Glutamatergic neuron (in vitro differentiated cells): ENCODE measurements at regions not wholly inside any gene's neighbourhood (a gene's known extent, or its start where the extent isn't known, plus 50 kb on each side); places are given as distances from the start of the nearest gene placed in this dataset.

ENCODE experiments used
- DNase-seq: peaks from one replicate; pipeline ENCODE4 v3.0.0; 2022
- H3K27ac Mint-ChIP-seq: one replicate; pipeline ENCODE4 v1.8.0; 2020; ENCODE audit warnings: mild to moderate bottlenecking, mixed read lengths, inconsistent platforms; ENCODE audit not compliant: unreplicated experiment
- H3K27me3 Mint-ChIP-seq: one replicate; pipeline ENCODE4 v1.8.0; 2020; ENCODE audit warnings: mild to moderate bottlenecking, moderate library complexity, mixed read lengths, inconsistent platforms; ENCODE audit not compliant: unreplicated experiment
- H3K36me3 Mint-ChIP-seq: one replicate; pipeline ENCODE4 v1.8.0; 2020; ENCODE audit warnings: mild to moderate bottlenecking, mixed read lengths, inconsistent platforms; ENCODE audit not compliant: unreplicated experiment
- H3K4me1 Mint-ChIP-seq: one replicate; pipeline ENCODE4 v1.8.0; 2020; ENCODE audit warnings: mild to moderate bottlenecking, low read depth, mixed read lengths, inconsistent platforms; ENCODE audit not compliant: unreplicated experiment
- H3K4me3 Mint-ChIP-seq: one replicate; pipeline ENCODE4 v1.8.0; 2020; ENCODE audit warnings: mild to moderate bottlenecking, mixed read lengths, inconsistent platforms; ENCODE audit not compliant: unreplicated experiment
- H3K9me3 Mint-ChIP-seq: one replicate; pipeline ENCODE4 v1.8.0; 2020; ENCODE audit warnings: mild to moderate bottlenecking, moderate library complexity, mixed read lengths, inconsistent platforms; ENCODE audit not compliant: unreplicated experiment
- CTCF ChIP-seq: fragments of 200-600 bp; sonication (generic); IDR thresholded peaks from one replicate; pipeline ENCODE4 v1.5.0; 2021; ENCODE audit not compliant: partially characterized antibody, unreplicated experiment

- Mint-ChIP-seq H3K27ac (no peak overlapping the region), H3K4me3 (no peak overlapping the region), H3K27me3 (no peaks in the 10 kb centered on the region), H3K4me1 (no peaks in the 10 kb centered on the region), H3K9me3 (no peaks in the 10 kb centered on the region), H3K36me3 (no peaks in the 10 kb centered on the region)
- TF ChIP-seq CTCF = no peak
- DNase-seq = no peak
Observed at GRCh38 chr17:69761011-69761410, 314.0 kb upstream of the KCNJ16 start.

GRCh38 chr17:69761767-69762321 is 313.2 kb upstream of the KCNJ16 start:
- Mint-ChIP-seq H3K4me1 (no peaks in the 10 kb centered on the region), H3K9me3 (no peaks in the 10 kb centered on the region), H3K27ac (no peak overlapping the region), H3K36me3 (no peaks in the 10 kb centered on the region), H3K27me3 (no peaks in the 10 kb centered on the region), H3K4me3 (no peak overlapping the region)
- DNase-seq = no peak
- no peak for TF ChIP-seq CTCF

- Mint-ChIP-seq H3K27me3 (no peaks in the 10 kb centered on the region), H3K4me3 (no peak overlapping the region), H3K4me1 (no peaks in the 10 kb centered on the region), H3K27ac (no peak overlapping the region), H3K36me3 (no peaks in the 10 kb centered on the region), H3K9me3 (no peaks in the 10 kb centered on the region)
- DNase-seq = no peak
- TF ChIP-seq CTCF = no peak
Observed at GRCh38 chr17:69762359-69762758, 312.7 kb upstream of the KCNJ16 start.

GRCh38 chr17:69762766-69763165 is 312.3 kb upstream of the KCNJ16 start:
- DNase-seq = no peak
- H3K9me3 Mint-ChIP-seq = no peaks in the 10 kb centered on the region
- no peaks in the 10 kb centered on the region for H3K36me3 Mint-ChIP-seq
- H3K4me3 Mint-ChIP-seq = no peak overlapping the region
- H3K27ac Mint-ChIP-seq = no peak overlapping the region
- H3K4me1 Mint-ChIP-seq = no peaks in the 10 kb centered on the region
- no peaks in the 10 kb centered on the region for H3K27me3 Mint-ChIP-seq
- TF ChIP-seq CTCF = no peak

- Mint-ChIP-seq H3K9me3 (no peaks in the 10 kb centered on the region), H3K4me1 (no peaks in the 10 kb centered on the region), H3K27ac (no peak overlapping the region), H3K4me3 (no peak overlapping the region), H3K36me3 (no peaks in the 10 kb centered on the region), H3K27me3 (no peaks in the 10 kb centered on the region)
- no peak for TF ChIP-seq CTCF
- no peak for DNase-seq
Observed at GRCh38 chr17:69763503-69763902, 311.5 kb upstream of the KCNJ16 start.
